ENCODE measurements at regions not wholly inside any gene's neighbourhood (a gene's known extent, or its start where the extent isn't known, plus 50 kb on each side); places are given as distances from the start of the nearest gene placed in this dataset.

DNA sequence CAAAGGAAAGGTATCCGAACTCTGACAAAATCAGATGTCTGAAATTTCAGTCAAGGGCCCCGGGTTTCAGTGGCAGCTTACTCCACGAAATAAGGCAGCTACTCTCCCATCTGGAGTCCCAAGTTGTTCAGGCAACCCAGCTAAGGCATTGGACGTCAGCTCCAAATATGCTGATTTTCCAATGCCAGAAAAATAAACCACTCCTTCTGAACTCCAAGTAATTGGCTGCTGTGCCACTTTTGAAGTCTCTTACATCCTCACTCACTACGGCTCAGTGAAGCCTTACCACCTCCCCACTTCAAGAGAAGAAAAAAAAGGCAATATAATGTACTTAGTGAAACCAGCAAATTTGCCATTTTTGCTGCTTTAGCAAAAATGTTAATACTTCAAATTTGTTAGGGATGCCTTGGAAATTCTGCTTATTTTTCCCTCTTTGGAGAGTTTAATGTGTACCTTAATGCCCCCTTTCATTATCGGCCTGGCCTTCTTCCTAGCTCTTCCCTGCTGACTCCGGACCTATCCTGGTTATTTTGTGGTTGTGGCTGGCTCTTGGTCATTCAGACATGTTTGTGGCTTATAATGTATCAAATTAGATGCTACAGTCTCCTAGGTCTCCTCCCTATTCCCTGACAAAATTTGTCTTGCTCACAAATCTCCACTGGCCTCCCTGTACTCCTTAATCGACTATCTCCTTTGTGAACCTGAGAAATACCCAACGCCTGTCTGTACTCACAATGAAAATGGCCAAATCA, 589.2 kb upstream of the ZEB2 start:
- Histone ChIP-seq H3K36me3 (no peaks in the 10 kb centered on the region), H3K4me3 (no peak overlapping the region), H3K4me1 (no peaks in the 10 kb centered on the region), H3K27me3 (no peaks in the 10 kb centered on the region), H3K9me3 (no peaks in the 10 kb centered on the region), H3K27ac (no peak overlapping the region)
- no peak for DNase-seq
- no peak for TF ChIP-seq POLR2A (IDR thresholded peaks at IDR 0.05)
- TF ChIP-seq, protein P1, sequence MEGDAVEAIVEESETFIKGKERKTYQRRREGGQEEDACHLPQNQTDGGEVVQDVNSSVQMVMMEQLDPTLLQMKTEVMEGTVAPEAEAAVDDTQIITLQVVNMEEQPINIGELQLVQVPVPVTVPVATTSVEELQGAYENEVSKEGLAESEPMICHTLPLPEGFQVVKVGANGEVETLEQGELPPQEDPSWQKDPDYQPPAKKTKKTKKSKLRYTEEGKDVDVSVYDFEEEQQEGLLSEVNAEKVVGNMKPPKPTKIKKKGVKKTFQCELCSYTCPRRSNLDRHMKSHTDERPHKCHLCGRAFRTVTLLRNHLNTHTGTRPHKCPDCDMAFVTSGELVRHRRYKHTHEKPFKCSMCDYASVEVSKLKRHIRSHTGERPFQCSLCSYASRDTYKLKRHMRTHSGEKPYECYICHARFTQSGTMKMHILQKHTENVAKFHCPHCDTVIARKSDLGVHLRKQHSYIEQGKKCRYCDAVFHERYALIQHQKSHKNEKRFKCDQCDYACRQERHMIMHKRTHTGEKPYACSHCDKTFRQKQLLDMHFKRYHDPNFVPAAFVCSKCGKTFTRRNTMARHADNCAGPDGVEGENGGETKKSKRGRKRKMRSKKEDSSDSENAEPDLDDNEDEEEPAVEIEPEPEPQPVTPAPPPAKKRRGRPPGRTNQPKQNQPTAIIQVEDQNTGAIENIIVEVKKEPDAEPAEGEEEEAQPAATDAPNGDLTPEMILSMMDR (IDR thresholded peaks at IDR 0.05): no peak

DNA sequence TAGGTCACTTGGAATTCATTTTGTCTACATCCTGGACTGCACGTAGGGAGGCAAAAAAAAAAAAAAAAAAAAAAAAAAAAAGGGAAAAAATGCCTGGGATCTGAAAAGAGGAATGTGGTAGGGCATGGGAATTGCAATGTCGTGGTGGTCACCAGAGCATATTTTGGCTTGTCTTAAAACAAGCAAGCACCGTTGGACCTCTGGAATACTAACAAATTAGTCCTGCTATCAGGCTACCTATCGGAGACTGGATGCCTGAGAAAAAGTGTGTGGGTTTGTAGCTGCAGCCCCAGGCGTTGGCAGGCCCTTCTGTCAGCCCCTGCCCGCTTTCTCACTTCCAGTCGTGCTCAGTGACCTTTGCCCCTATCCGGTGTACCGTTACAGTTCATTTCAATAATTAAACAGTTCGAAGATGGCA, 588.5 kb upstream of the ZEB2 start:
- H3K9me3 ChIP-seq: no peaks in the 10 kb centered on the region
- H3K27me3 ChIP-seq: no peaks in the 10 kb centered on the region
- no peak for DNase-seq
- no peaks in the 10 kb centered on the region for H3K4me1 ChIP-seq
- TF ChIP-seq, protein P1 (IDR thresholded peaks at IDR 0.05): no peak
- no peak for TF ChIP-seq POLR2A (IDR thresholded peaks at IDR 0.05)
- no peak overlapping the region for H3K27ac ChIP-seq
- no peaks in the 10 kb centered on the region for H3K36me3 ChIP-seq
- no peak overlapping the region for H3K4me3 ChIP-seq

DNA sequence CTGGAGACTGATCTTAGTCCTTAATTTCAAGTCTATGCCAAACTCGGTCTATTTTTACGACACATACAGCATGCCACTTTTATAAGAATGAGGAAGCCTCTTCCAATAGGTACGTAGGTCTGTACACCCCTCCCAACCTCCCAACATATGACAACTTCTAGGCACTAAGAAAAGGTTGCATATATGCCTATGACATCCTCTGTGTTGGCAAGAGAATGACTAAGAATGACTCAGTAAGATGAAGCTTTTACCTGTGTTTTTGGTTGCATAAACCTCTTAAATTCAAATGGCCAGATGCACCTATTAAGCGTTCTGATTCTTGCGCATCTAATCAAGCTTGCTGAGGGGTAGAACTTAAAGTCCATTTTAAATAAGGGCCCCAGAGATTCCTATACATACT, 586.4 kb upstream of the ZEB2 start:
- TF ChIP-seq POLR2A (IDR thresholded peaks at IDR 0.05): no peak
- TF ChIP-seq, protein P1 (IDR thresholded peaks at IDR 0.05): no peak
- DNase-seq: no peak
- Histone ChIP-seq H3K27ac (no peak overlapping the region), H3K9me3 (no peaks in the 10 kb centered on the region), H3K27me3 (no peaks in the 10 kb centered on the region), H3K36me3 (no peaks in the 10 kb centered on the region), H3K4me1 (no peaks in the 10 kb centered on the region), H3K4me3 (no peak overlapping the region)

DNA sequence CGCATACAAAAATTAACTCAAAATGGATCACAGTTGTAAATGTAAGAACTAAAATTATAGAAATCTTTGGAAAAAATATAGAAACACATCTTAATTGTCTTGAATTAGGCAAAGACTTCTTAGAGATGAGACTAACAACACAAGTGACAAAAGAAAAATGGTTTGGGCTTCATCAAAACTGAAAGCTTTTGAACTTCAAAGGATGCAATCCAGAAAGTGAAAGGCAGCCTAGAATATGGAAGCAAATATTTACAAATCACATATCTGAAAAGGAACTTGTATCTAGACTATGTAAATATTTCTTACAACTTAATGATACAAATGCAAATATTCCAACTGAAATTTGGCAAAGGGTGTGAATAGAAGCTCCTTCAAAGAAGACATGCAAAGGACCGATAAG, 582.8 kb upstream of the ZEB2 start:
- TF ChIP-seq, protein P1 (IDR thresholded peaks at IDR 0.05): no peak
- TF ChIP-seq POLR2A (IDR thresholded peaks at IDR 0.05): no peak
- no peaks in the 10 kb centered on the region for H3K4me1 ChIP-seq
- no peaks in the 10 kb centered on the region for H3K27me3 ChIP-seq
- no peak overlapping the region for H3K4me3 ChIP-seq
- H3K27ac ChIP-seq: no peak overlapping the region
- no peaks in the 10 kb centered on the region for H3K36me3 ChIP-seq
- no peaks in the 10 kb centered on the region for H3K9me3 ChIP-seq
- DNase-seq: no peak

DNA sequence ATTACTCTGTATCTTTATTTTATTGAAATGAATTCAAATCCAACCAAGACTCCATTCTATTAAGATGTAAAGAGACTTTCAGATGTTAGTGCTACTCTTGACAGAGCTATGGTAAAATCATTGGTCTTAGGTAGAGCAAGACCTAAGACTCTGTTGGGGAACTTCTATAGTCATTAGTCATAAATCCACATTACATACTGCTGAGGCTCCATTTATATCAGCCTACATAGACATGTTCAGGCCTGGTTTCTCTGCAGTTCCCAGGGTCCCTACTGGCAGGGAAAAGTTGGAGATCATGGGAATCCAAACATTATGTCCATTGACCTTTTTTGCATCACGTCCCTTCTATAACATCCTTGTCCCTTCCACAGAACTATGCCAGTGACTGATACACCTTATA, 580.4 kb upstream of the ZEB2 start:
- DNase-seq: no peak
- TF ChIP-seq POLR2A (IDR thresholded peaks at IDR 0.05): no peak
- TF ChIP-seq, protein P1 (IDR thresholded peaks at IDR 0.05): no peak
- H3K9me3 ChIP-seq: no peaks in the 10 kb centered on the region
- H3K36me3 ChIP-seq: no peaks in the 10 kb centered on the region
- H3K4me3 ChIP-seq: no peak overlapping the region
- no peaks in the 10 kb centered on the region for H3K27me3 ChIP-seq
- no peaks in the 10 kb centered on the region for H3K4me1 ChIP-seq
- H3K27ac ChIP-seq: no peak overlapping the region

Measured in Peyer's patch (tissue), 4 donors.